Mesendoderm (in vitro differentiated cells): ENCODE measurements at regions not wholly inside any gene's neighbourhood (a gene's known extent, or its start where the extent isn't known, plus 50 kb on each side); places are given as distances from the start of the nearest gene placed in this dataset.

Experiments
- DNase-seq: peaks from one replicate; pipeline ENCODE4 v3.0.0; 2013
- H2AK5ac ChIP-seq: 2 replicates; pipeline ENCODE4 v1.6.1; 2013; ENCODE audit warnings: low read length, inconsistent platforms
- H2BK120ac ChIP-seq: 2 replicates; pipeline ENCODE4 v1.6.1; 2013; ENCODE audit warnings: low read depth, mild to moderate bottlenecking, low read length, moderate library complexity, mixed read lengths
- H2BK15ac ChIP-seq: replicated peaks from 2 replicates; pipeline ENCODE4 v1.6.1; 2013; ENCODE audit warnings: low read depth, mild to moderate bottlenecking, moderate library complexity
- H2BK5ac ChIP-seq: 2 replicates; pipeline ENCODE4 v1.6.1; 2013; ENCODE audit warnings: low read length, inconsistent platforms
- H3K18ac ChIP-seq: 2 replicates; pipeline ENCODE4 v1.6.1; 2013; ENCODE audit warnings: mild to moderate bottlenecking, low read length, mixed read lengths
- H3K23ac ChIP-seq: one replicate; pipeline ENCODE4 v1.6.1; 2013; ENCODE audit warnings: low read length
- H3K27ac ChIP-seq: 2 replicates; pipeline ENCODE4 v1.5.1; 2013; ENCODE audit warnings: low read depth, mild to moderate bottlenecking, inconsistent platforms, low read length, moderate library complexity
- H3K27me3 ChIP-seq: 2 replicates; pipeline ENCODE4 v1.6.1; 2013; ENCODE audit warnings: low read length, control low read depth, mild to moderate bottlenecking, inconsistent platforms; ENCODE audit not compliant: insufficient read depth, poor library complexity
- H3K36me3 ChIP-seq: 2 replicates; pipeline ENCODE4 v1.6.1; 2013; ENCODE audit warnings: low read length, inconsistent platforms; ENCODE audit not compliant: control insufficient read depth, insufficient read depth
- H3K4ac ChIP-seq: one replicate; pipeline ENCODE4 v1.6.1; 2013; ENCODE audit warnings: low read depth, mild to moderate bottlenecking, low read length, moderate library complexity
- H3K4me1 ChIP-seq: 2 replicates; pipeline ENCODE4 v1.6.1; 2013; ENCODE audit warnings: low read depth, low read length, inconsistent platforms; ENCODE audit not compliant: control insufficient read depth
- H3K4me2 ChIP-seq: 2 replicates; pipeline ENCODE4 v1.6.1; 2013; ENCODE audit warnings: low read length
- H3K4me3 ChIP-seq: 2 replicates; pipeline ENCODE4 v1.5.1; 2013; ENCODE audit warnings: mild to moderate bottlenecking, low read length
- H3K56ac ChIP-seq: one replicate; pipeline ENCODE4 v1.6.1; 2013; ENCODE audit warnings: low read length
- H3K79me1 ChIP-seq: 2 replicates; pipeline ENCODE4 v1.6.1; 2013; ENCODE audit warnings: low read length, inconsistent platforms
- H3K79me2 ChIP-seq: 2 replicates; pipeline ENCODE4 v1.6.1; 2013; ENCODE audit warnings: mild to moderate bottlenecking, low read length; ENCODE audit not compliant: control insufficient read depth, insufficient read depth
- H3K9ac ChIP-seq: 2 replicates; pipeline ENCODE4 v1.6.1; 2013; ENCODE audit warnings: low read length, inconsistent platforms
- H4K5ac ChIP-seq: one replicate; pipeline ENCODE4 v1.6.1; 2013; ENCODE audit warnings: low read length
- H4K8ac ChIP-seq: one replicate; pipeline ENCODE4 v1.6.1; 2013; ENCODE audit warnings: low read depth, mild to moderate bottlenecking, control low read depth, low read length, moderate library complexity
- WGBS: extraction: QIAGEN DNeasy Blood & Tissue Kit; methylation state at CpG from one replicate; pipeline ENCODE4 v1.1.7; 2013; ENCODE audit warnings: low lambda C conversion rate, missing lambda C conversion rate; ENCODE audit not compliant: insufficient coverage; ENCODE audit errors: extremely low coverage; 5-methylcytosine and 5-hydroxymethylcytosine counted together

DNA sequence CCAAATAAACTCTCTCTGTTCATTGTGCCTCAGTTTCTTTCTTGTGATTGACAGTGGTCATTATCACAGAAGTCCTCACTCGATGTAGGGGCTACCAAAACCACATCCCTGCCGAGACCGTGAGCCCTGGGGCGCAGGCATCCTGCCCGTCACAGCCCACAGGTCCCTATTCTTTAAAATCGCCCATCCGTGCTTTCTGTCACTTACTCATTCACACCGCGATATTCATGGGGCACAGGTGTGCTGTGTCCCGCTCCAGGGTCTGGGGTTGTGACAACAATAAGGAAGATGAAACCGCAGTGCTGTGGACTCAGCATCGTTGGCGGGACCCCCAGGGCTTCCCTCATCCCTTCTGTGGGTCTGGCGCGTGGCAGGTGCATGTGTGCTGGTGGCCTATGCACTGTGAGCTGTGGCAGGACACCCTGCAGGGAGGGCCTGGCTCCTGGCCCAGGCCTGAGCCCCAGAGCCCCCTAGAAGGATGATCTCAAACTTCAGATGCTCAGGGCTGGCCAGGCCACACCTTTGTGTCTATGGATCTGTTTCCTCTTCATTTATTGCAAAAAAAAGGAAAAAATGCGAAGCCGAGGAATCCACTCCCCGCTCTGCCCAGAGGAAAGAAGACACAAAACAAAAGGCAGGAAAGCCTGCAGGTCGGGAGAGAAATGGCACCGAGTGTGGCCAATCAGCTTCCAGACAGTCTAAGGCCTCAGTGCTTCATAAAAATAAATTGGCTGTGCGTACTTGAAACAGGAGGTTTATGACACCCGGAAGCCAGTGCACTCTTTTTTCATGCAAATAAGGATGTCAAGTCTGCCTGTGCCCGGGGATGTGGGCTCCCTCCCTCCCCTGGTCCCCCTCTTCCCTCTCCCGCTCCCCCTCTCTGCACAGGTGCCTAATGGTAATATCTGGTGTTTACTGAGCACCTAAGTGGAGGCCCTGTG lies 109.5 kb upstream of the ADRA2C start:
- no peaks in the 10 kb centered on the region for H3K27me3 ChIP-seq
- H3K4ac ChIP-seq: no peak overlapping the region
- no peak overlapping the region for H2AK5ac ChIP-seq
- no peak overlapping the region for H3K4me2 ChIP-seq
- WGBS: no CpG with 5 or more reads among the region's 24 CpGs
- no peak overlapping the region for H3K18ac ChIP-seq
- H4K5ac ChIP-seq: no peak overlapping the region
- H4K8ac ChIP-seq: no peak overlapping the region
- no peak for DNase-seq
- H3K9ac ChIP-seq: no peak overlapping the region
- no peaks in the 10 kb centered on the region for H3K4me1 ChIP-seq
- H3K36me3 ChIP-seq: no peaks in the 10 kb centered on the region
- no peak overlapping the region for H2BK5ac ChIP-seq
- H3K23ac ChIP-seq: no peak overlapping the region
- H3K27ac ChIP-seq: no peak overlapping the region
- no peak overlapping the region for H3K56ac ChIP-seq
- H3K79me1 ChIP-seq: no peaks in the 10 kb centered on the region
- no peak overlapping the region for H2BK15ac ChIP-seq
- no peaks in the 10 kb centered on the region for H3K79me2 ChIP-seq
- no peak overlapping the region for H3K4me3 ChIP-seq
- H2BK120ac ChIP-seq: no peak overlapping the region

DNA sequence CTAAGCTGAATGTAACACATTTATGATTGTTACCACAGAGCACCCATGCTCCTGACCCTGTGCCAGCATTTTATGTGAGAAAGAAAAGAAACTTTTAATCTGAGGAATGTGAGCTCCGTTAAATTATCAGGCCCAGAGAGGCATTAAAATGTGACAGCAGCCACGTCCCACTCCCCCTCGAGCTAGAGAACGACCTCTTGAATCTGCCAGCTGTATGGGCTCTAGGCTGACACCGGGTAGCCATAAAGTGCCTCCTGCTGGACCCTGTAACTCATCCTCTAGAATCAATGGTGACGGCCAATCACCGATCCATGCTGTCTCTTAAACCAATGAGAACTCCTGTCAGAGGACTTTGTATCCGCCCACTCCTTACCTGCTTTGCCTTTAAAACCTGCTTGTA lies 110.2 kb upstream of the ADRA2C start:
- no peaks in the 10 kb centered on the region for H3K79me1 ChIP-seq
- no peak overlapping the region for H4K8ac ChIP-seq
- DNase-seq: peak; percentile 42
- H3K27ac ChIP-seq: no peak overlapping the region
- H3K9ac ChIP-seq: no peak overlapping the region
- H4K5ac ChIP-seq: no peak overlapping the region
- H2BK120ac ChIP-seq: no peak overlapping the region
- no peak overlapping the region for H3K4me3 ChIP-seq
- no peaks in the 10 kb centered on the region for H3K27me3 ChIP-seq
- H3K4me1 ChIP-seq: no peaks in the 10 kb centered on the region
- no peak overlapping the region for H3K4me2 ChIP-seq
- no peak overlapping the region for H3K18ac ChIP-seq
- no peaks in the 10 kb centered on the region for H3K36me3 ChIP-seq
- no peak overlapping the region for H2AK5ac ChIP-seq
- no peak overlapping the region for H2BK5ac ChIP-seq
- no peak overlapping the region for H3K56ac ChIP-seq
- H3K23ac ChIP-seq: no peak overlapping the region
- H2BK15ac ChIP-seq: no peak overlapping the region
- H3K79me2 ChIP-seq: no peaks in the 10 kb centered on the region
- H3K4ac ChIP-seq: no peak overlapping the region
- no CpG with 5 or more reads among the region's 8 CpGs for WGBS

DNA sequence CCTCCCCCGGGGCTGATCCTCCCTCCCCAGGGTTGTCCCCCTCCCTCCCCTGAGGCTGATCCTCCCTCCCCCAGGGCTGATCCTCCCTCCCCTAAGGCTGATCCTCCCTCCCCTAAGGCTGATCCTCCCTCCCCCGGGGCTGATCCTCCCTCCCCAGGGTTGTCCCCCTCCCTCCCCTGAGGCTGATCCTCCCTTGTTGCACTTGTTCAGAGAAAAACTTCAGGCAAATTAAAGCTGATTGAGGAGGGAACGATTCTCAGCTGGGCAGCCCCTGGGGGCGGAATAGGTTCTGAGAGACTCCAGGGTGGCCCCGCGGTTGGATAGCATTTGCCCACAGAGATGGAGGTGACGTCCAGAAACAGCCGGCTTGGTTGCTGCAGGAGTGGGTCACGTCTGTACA lies 110.7 kb upstream of the ADRA2C start:
- Histone ChIP-seq H2BK120ac (no peak overlapping the region), H2BK5ac (no peak overlapping the region), H4K8ac (no peak overlapping the region), H3K27me3 (no peaks in the 10 kb centered on the region), H3K4me2 (no peak overlapping the region), H3K79me2 (no peaks in the 10 kb centered on the region), H3K23ac (no peak overlapping the region), H4K5ac (no peak overlapping the region), H3K18ac (no peak overlapping the region), H3K9ac (no peak overlapping the region), H3K4me3 (no peak overlapping the region), H3K4me1 (no peaks in the 10 kb centered on the region), H3K36me3 (no peaks in the 10 kb centered on the region), H2AK5ac (no peak overlapping the region), H2BK15ac (no peak overlapping the region), H3K56ac (no peak overlapping the region), H3K27ac (no peak overlapping the region), H3K4ac (no peak overlapping the region), H3K79me1 (no peaks in the 10 kb centered on the region)
- no CpG with 5 or more reads among the region's 9 CpGs for WGBS
- no peak for DNase-seq

DNA sequence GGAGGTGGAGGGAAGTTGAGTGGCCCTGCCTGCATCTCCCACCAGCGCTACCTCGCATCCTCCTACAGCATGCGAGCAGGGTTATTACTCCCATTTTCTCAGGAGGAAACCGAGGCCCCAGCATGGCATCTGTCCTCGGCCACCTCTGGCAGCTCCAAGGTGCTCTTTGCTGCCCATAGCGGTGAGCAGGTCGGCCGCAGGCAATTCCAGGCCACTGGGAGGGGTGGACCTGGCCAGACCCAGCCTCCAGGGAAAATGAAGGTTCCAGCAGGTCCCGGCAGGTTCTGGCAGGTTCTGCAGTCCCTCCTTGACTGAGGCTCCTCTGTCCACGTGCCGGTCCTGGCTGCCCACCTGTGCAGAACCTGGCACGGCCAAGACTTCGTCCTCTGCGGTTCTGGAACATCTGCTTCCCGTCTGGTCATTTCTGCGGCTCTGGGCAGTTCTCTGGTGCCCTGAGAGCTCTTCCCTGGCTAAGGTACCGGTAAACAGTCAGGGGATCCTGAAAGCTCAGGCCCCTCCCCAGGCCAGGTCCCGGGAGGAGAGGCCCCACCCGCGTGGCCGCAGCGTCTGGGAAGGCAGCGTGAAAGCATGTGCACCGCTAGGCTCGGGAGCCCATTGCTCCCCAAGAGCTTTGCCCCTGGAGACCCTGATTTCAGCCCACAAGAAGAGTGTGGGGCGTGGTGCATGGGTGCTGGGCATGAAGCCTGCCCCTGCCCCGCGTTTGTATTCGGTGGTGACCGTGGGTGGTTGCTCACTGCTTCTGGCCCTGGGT lies 112.0 kb upstream of the ADRA2C start:
- H2BK15ac ChIP-seq: no peak overlapping the region
- H3K9ac ChIP-seq: no peak overlapping the region
- no peak overlapping the region for H2AK5ac ChIP-seq
- no peaks in the 10 kb centered on the region for H3K27me3 ChIP-seq
- no peak overlapping the region for H3K4ac ChIP-seq
- no peak overlapping the region for H3K23ac ChIP-seq
- DNase-seq: no peak
- H2BK120ac ChIP-seq: no peak overlapping the region
- H3K4me1 ChIP-seq: no peaks in the 10 kb centered on the region
- no CpG with 5 or more reads among the region's 30 CpGs for whole genome bisulfite sequencing
- H3K56ac ChIP-seq: no peak overlapping the region
- H4K5ac ChIP-seq: no peak overlapping the region
- H3K79me2 ChIP-seq: no peaks in the 10 kb centered on the region
- no peaks in the 10 kb centered on the region for H3K79me1 ChIP-seq
- no peak overlapping the region for H4K8ac ChIP-seq
- H3K36me3 ChIP-seq: no peaks in the 10 kb centered on the region
- no peak overlapping the region for H3K4me2 ChIP-seq
- no peak overlapping the region for H3K27ac ChIP-seq
- H3K4me3 ChIP-seq: no peak overlapping the region
- H2BK5ac ChIP-seq: no peak overlapping the region
- no peak overlapping the region for H3K18ac ChIP-seq

DNA sequence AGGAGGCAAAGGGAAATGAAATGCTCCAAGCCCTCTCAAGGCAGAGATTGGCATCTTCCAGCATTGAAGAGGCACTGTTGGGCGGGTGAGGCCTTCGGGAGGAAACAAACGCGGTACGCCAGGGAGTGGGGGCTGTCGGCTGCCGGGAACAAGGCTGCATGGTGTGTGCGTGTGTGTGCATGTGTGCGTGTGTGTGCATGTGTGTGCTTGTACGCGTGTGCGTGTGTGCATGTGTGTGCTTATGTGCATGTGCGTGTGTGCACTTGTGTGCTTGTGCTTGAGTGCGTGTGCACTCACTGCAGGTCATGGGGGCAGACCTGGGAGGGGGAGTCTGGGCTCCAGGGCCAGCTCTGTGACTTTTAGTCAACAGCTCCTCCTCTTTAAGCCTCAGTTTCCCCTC lies 113.6 kb upstream of the ADRA2C start:
- H3K4me3 ChIP-seq: no peak overlapping the region
- no peak overlapping the region for H2AK5ac ChIP-seq
- DNase-seq: no peak
- H3K9ac ChIP-seq: no peak overlapping the region
- no peak overlapping the region for H3K4ac ChIP-seq
- H3K79me1 ChIP-seq: no peaks in the 10 kb centered on the region
- H3K56ac ChIP-seq: no peak overlapping the region
- no peak overlapping the region for H2BK15ac ChIP-seq
- no peak overlapping the region for H4K5ac ChIP-seq
- H3K4me1 ChIP-seq: no peaks in the 10 kb centered on the region
- whole genome bisulfite sequencing: no CpG with 5 or more reads among the region's 14 CpGs
- no peaks in the 10 kb centered on the region for H3K36me3 ChIP-seq
- no peaks in the 10 kb centered on the region for H3K79me2 ChIP-seq
- no peak overlapping the region for H3K18ac ChIP-seq
- no peak overlapping the region for H3K27ac ChIP-seq
- H3K27me3 ChIP-seq: no peaks in the 10 kb centered on the region
- no peak overlapping the region for H3K23ac ChIP-seq
- H4K8ac ChIP-seq: no peak overlapping the region
- H2BK120ac ChIP-seq: no peak overlapping the region
- no peak overlapping the region for H2BK5ac ChIP-seq
- no peak overlapping the region for H3K4me2 ChIP-seq
